ENCODE measurements at regions not wholly inside any gene's neighbourhood (a gene's known extent, or its start where the extent isn't known, plus 50 kb on each side); places are given as distances from the start of the nearest gene placed in this dataset.

GRCh38 chr4:13164783-13165331, 319.3 kb downstream of the RAB28 start:
- TF ChIP-seq CTCF (IDR thresholded peaks at IDR 0.05) (no peak), SP1 (CRISPR knock-in tag; conservative IDR thresholded peaks at IDR 0.05) (no peak)
- TF ChIP-seq, protein P1, sequence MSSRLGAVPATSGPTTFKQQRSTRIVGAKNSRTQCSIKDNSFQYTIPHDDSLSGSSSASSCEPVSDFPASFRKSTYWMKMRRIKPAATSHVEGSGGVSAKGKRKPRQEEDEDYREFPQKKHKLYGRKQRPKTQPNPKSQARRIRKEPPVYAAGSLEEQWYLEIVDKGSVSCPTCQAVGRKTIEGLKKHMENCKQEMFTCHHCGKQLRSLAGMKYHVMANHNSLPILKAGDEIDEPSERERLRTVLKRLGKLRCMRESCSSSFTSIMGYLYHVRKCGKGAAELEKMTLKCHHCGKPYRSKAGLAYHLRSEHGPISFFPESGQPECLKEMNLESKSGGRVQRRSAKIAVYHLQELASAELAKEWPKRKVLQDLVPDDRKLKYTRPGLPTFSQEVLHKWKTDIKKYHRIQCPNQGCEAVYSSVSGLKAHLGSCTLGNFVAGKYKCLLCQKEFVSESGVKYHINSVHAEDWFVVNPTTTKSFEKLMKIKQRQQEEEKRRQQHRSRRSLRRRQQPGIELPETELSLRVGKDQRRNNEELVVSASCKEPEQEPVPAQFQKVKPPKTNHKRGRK (CRISPR knock-in tag; IDR thresholded peaks at IDR 0.05; ENCODE audit: borderline replicate concordance): no peak
